OCI-LY1 (cell line): ENCODE measurements at regions not wholly inside any gene's neighbourhood (a gene's known extent, or its start where the extent isn't known, plus 50 kb on each side); places are given as distances from the start of the nearest gene placed in this dataset.

ENCODE experiments used
- EZH2 ChIP-seq: fragments of 200-600 bp; sonication (generic), shearing (Covaris generic); IDR thresholded peaks from 2 replicates; pipeline ENCODE4 v1.8.0; 2017; ENCODE audit warnings: borderline replicate concordance, mixed run types, mild to moderate bottlenecking, antibody characterized with exemption, low read length, moderate library complexity, mixed read lengths
- TF ChIP-seq, protein P1 (sequence below): fragments of 200-600 bp; sonication (generic), shearing (Covaris generic); IDR thresholded peaks from 2 replicates; pipeline ENCODE4 v1.5.1; 2017; ENCODE audit warnings: mild to moderate bottlenecking, antibody characterized with exemption, low read length, moderate library complexity, mixed read lengths

- TF ChIP-seq, protein P1, sequence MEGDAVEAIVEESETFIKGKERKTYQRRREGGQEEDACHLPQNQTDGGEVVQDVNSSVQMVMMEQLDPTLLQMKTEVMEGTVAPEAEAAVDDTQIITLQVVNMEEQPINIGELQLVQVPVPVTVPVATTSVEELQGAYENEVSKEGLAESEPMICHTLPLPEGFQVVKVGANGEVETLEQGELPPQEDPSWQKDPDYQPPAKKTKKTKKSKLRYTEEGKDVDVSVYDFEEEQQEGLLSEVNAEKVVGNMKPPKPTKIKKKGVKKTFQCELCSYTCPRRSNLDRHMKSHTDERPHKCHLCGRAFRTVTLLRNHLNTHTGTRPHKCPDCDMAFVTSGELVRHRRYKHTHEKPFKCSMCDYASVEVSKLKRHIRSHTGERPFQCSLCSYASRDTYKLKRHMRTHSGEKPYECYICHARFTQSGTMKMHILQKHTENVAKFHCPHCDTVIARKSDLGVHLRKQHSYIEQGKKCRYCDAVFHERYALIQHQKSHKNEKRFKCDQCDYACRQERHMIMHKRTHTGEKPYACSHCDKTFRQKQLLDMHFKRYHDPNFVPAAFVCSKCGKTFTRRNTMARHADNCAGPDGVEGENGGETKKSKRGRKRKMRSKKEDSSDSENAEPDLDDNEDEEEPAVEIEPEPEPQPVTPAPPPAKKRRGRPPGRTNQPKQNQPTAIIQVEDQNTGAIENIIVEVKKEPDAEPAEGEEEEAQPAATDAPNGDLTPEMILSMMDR = no peak
- no peak for TF ChIP-seq EZH2
Observed at GRCh38 chr3:194999491-194999890, 271.5 kb downstream of the XXYLT1 start.
